NCI-H2171 treated with DMSO at 0.1 percent for 48 hours (cell line): ENCODE measurements at regions not wholly inside any gene's neighbourhood (a gene's known extent, or its start where the extent isn't known, plus 50 kb on each side); places are given as distances from the start of the nearest gene placed in this dataset.

Experiments used
- DNase-seq: peaks from one replicate; lab custom pipeline; 2025; lab: John Stamatoyannopoulos, UW

DNA sequence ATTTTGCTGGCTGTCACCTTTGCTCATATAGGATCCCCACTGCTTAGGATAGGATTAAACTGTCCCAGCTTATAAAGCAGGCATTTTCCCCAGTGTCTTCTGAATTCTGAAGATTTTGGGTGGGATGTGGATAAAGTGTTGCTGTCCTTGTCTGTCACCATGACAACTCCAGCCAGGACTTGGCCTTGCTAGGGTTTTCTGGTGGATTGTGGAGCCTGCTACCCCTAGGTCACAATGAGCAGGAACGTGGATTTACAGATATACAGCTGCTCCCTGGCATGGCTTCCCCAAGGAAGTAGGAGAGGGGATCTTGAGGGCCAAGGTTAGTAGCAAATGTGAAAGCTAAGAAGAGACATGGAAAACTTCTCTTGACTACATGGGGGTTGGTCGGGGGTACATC lies 220.7 kb downstream of the WDR11 start:
- DNase-seq: no peak

DNA sequence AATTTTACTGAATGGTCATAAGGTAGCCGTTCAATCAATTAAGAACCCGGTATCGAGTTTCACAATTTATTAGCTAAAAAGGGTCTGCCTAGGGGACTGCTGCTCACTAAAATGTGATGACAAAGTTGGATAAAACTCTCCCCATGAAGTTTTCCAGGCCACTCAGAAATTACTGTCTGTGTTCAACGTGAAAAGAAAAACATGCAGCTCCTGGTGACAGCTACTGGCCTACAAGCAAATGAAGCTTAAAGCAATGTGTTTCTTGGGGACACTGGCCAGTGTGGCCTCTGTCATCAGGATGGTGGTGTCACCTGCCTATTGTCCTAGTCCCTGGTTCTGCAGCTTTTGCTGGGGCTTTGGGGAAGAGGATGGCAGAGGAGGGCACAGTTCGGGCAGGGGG lies 222.6 kb downstream of the WDR11 start:
- no peak for DNase-seq

DNA sequence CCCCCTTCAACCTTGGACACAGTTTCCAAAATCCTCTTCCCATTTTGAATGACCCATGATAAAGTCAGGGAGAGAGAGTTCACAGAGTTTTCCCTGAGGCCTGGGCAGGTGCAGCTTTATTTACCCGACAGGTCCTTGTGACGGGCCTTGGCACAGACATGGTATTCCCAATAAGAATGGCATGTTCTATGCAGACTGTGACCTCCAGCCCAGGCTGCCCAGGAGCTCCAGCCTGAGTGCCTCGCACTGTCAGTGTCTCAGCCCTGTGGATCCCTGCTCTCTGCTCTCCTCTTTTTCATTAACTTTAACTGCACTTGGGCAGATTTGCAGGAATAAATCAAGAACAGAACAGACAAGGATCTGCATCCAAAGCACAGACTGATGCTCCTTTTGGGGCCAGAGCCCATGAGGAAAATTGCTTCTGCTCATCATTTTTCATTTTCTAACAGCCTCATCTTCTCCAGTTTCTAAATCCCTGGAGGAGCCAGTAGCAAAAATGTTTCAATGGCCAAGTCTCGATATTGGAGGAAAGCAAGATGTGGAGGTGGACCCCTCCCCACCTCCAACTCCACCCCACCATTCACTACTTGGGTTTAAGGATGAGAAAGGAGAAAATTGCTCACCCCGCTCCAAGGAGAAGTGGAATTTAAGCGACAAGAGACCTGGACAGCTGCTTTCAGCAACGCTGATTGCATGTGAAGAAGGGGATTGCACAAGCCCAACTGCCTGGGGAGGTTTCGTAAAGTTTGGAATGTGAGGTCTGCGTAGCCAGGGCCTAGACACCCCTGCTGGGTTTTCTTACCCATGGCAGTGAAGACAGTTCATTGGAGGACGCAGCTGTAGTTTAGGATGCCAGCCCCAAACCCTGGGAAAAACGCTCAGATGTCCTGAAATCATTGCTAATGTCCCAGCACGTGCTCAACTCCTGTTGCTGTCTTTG lies 225.9 kb downstream of the WDR11 start:
- no peak for DNase-seq

DNA sequence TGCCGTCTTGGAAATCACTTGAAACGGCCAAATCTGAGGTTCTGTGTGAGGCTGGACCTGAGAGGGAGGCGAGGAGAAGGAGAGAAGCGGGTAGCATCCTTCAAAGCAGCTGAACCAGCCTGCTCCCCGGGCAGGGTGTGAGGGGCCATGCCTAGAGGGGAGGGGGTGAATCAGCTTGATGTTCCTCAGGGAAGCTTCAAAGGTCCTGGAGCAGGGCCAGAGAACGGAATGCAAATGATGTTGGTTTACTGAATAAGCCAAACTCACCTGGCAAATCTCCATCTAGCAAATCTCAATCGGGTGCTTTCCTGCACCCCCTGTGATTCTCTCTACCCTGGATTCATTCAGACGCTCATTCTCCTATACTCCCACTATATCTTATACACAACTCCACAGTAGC lies 226.9 kb downstream of the WDR11 start:
- DNase-seq: no peak

DNA sequence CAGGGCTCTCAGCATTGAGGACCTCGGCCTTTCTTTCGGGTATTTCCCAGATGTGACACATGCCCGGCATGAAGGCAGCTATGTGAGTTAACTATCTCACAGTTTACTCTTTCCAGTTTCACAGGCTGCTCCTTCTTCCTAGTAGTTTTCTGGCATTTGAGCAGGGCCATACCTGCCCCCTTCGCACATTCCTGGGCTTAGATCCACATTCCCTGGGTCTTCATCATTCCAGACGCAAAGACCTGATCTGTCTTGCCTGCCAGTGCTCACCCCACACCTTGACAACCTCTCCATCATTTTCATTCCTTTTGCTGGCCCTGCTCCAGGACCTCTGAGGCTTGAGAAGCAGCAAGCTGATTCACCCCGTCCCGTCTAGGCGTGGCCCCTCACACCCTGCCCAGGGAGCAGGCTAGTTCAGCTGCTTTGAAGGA lies 227.5 kb downstream of the WDR11 start:
- DNase-seq: peak; percentile 15

DNA sequence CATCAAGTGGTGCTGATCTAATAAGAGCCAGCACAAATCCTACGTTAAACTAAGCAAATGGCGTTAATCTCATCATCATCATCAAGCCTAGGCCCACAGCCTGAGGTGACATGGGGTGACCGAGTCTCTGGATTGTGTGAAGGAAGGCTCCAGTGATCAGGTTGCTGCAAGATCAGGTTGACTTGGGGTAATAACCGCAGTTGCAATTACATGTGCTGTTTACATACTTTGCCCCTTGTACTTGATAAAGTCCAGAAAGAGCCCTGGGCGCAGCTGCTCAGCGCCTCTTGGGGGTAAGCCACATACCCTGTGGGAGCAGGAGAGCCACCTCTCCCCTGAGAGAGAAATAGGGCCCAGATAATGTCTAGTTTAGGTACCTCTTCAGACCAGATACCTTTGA lies 228.1 kb downstream of the WDR11 start:
- peak; percentile 30 for DNase-seq

DNA sequence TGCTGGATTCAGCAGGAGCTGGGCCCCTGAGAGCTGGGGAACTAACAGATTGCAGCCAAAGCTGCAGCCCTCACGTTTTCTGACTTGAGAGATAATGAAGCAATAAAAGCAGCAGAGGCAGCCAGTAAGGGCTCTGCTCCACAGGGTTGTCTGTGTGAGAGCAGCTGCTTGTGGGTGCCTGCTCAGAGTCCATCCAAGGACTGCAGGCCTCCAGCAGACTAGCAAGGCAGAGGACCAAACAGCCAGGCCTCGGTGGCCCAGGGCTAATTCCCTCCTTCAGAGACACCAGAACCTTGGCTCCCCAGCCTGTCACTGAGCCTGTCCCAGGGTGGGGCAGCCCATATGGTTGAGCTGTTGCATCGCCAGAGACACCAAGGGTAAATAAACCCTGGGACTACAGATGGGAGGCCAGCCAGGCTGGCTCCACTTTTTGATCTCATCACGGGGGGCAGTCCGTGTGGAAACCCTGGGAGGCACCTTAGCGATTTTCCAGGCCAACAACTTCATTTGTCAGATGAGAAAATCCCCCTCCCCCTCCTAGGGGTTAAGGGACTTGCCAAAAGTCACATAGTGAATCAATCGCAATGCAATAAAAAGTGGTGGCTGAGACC lies 229.2 kb downstream of the WDR11 start:
- DNase-seq: peak; percentile 89

DNA sequence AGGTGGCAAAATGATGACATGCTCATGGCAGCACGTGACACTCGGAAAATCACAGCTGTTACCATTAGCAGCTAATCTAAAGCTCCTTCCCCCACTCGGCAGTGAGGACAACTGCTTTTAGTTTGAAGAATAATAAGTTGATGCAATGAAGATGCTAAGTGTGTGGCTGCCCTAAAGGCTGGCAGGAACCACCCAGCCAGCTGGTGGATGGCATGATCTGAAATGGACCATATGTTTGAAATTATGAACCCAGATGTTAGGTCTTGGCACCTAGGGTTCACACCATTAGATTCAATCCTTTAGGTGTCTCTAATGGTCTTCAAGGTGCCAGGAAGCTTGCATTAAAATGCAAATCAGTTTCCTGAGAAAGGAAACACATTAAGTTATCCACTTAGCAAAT lies 230.1 kb downstream of the WDR11 start:
- DNase-seq: no peak

DNA sequence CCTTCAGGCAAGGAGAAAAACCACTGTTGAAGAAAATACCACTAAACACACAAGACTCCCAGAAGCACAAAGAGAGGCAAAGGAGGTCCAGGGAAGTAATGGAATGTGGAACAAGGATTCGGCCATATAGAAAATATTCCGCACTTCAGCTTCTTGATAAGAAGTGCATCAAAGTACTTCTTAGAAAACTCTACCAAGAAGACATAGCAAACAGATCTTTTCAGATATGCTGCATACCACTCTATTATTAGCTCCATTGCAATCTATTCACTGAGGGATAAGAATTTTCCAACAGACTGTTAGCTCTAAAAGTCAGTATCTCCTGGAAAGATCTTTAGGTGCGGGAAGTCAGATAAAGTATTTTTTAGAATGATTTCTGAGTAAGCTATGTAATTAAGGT lies 231.8 kb downstream of the WDR11 start:
- DNase-seq: no peak

DNA sequence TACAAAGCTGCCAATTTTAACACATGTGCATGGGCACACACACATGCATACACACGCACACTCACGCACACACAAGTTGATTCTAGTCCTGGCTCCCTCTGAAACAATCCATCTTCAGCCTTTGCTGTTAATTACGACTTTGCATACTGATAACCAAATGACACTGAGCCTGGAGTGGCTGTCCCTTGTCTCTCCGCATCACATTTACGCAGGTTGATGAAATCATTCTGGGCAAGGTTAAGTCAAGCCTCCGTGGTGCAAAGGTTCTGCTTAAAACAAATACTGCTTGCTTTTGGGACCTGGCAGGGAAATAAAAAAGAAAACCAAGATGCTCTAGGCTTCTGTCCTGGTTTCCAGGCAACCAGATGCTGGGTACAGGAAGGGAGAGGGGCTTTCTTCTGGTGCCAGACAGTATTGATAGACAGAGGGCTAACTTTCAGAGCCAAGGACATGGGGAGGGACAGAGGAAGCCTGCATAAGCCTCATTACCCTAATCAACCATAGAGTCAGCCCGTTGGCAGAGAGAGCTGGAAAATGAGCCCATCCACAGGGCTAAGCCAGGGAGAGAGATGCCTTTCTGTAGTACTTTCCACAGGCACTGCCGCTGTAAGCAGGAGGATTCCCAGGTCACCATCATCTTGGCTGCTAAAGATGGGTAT lies 233.0 kb downstream of the WDR11 start:
- no peak for DNase-seq

DNA sequence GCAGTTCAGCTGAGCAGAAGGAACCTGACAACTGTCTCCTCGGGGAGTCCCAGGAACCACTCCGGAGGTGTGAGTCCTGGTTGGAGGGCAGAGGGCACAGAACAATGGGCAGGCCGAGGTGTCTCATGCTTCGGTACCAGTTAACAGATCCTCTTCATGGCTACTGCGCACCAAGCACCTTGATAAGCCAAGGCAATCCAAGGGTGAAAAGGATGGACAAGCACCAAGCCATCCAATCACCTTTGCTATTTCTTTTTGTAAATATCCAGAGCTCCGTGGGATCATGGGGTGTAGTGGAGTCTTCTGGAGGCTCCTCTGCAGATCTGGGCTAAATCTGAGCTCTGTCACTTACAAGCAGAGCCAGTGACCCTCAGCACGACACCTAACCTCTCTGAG lies 233.5 kb downstream of the WDR11 start:
- DNase-seq: no peak

DNA sequence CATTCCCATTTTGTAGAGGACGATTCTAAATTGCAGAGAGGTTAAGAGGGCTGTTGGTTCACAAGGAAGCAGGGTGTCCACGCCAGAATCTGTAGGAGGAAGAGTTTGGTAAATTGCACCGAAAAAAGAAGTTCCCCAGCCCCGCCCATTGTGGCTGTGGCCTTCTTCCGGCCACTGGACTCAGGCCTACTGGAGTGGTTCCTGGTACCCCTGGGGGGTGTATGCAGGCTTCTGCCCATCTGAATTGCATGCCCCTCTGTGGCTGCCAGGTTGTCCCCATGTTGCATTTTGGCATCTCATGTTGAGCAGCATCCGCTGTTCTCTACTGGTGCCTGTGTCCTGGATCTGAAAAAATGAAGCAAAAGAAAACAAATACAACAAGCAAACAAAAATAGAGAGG lies 234.2 kb downstream of the WDR11 start:
- DNase-seq: no peak

DNA sequence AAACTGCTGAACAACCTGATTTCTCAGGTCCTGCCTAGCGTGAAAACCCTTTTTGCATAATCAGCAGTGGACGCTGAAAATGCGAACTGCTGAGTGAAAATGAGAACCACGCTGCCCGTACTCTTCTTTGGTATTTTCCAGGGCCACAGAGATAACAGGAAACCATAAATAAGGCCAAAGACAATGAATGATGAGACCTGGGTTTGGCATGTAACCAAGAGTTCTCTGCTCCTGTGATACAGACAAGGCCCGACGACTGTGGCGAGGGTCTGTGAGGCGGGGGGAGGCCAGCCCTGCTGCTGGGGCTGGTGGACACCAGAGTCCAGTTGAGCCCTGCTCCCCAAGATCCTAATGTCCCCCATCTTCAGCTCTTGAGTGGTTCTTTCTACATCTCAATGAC lies 236.0 kb downstream of the WDR11 start:
- no peak for DNase-seq

DNA sequence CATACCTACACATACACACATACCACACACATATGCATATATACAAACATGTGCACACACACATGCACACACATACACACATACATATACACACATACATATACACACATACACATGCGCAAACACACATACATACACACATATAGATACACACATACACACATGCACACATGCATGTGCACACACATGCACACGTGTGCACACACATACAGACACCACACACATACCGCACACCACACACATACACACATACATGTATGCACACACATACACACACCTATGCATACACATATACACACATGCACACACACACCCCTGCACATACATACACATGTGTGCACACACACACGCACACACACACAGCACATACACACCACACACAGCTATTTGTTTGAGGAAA lies 236.5 kb downstream of the WDR11 start:
- no peak for DNase-seq

DNA sequence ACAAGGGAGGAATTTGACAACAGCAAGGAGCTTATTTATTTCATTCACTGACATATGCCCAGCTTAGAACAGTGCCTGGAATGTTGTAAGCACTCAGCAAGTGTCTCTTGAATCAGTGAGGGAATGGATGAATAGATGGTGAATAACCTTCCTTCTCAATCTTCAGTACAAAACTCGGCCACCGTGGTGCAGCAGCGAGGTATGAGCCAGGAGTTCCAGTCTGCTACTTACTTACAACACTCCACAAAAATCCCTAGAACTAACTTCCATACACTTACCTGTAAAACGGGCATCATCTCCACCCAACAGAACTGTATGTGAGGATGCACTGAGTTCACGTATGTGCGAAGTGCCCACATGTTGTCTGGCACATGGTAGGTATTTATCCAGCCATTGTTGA lies 237.4 kb downstream of the WDR11 start:
- DNase-seq: peak; percentile 54

DNA sequence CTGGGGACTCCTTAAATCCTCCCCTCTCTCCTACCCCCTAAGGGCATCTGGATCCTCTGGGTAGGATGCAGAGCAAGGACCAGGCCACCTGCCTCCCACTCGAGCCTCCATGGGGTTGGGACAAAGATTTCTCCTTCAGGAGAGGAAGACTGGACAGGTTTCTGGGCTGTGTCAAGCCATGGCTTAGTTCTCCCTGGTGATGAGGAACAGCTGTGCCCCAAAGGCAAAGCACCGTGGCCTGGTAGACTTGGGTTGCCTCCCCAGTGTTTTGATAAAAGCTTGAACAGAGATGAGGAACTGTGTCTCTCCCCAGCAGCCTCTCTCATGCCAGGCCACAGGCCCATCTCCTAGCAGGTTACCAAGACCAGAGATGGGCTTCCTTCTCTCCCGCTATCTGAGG lies 238.3 kb downstream of the WDR11 start:
- no peak for DNase-seq

DNA sequence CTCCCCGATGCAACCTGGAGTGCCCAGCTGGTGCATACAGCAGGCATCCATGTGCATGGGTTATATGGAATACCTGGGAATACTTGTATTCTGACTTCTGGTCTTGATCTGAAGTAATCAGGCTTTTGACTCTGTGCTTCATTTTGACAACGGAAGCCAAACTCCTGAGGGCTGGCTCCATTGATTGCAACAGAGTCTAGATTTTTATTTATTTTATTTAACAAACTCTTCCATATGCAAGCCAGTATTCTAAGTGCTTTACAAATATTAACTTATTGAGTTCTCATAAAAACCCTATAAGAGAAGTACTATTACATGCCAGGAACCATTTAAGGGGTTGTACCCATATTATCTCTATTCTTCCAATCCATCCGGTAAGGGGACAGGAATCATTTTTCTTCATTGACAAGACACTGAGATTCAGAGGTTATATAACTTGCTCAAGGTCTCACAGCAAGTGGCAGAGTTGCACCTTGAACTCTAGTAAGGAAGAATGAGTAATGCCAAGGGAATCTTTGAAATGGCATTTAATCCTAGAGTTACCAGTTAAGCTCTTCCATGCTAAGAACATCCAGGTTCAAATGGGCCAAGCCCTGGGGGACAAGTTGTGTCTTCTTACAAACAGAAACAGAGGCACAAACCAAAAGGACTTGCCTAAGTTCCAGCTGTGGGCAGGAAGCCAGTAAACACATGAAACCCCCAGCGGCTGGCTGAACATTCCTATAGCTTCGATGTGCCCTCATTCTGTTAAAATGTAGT lies 241.0 kb downstream of the WDR11 start:
- DNase-seq: no peak

DNA sequence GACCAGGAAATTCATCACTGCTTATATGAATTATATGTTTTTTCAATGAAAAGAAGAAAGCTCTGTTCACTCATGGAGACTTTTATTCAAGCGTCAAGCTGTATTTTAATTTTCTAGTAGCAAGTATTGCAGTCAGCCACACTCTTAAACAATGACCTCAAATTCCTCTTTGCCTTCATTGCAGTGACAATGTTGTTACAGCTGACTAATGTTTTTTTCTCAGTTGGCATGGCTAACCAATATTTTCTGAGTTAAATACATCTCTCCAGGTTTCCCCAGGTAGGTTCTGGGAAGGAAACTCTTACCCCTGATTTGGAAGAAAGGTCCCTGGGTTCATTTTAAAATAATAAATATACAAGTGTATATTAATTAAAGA lies 241.5 kb downstream of the WDR11 start:
- no peak for DNase-seq

DNA sequence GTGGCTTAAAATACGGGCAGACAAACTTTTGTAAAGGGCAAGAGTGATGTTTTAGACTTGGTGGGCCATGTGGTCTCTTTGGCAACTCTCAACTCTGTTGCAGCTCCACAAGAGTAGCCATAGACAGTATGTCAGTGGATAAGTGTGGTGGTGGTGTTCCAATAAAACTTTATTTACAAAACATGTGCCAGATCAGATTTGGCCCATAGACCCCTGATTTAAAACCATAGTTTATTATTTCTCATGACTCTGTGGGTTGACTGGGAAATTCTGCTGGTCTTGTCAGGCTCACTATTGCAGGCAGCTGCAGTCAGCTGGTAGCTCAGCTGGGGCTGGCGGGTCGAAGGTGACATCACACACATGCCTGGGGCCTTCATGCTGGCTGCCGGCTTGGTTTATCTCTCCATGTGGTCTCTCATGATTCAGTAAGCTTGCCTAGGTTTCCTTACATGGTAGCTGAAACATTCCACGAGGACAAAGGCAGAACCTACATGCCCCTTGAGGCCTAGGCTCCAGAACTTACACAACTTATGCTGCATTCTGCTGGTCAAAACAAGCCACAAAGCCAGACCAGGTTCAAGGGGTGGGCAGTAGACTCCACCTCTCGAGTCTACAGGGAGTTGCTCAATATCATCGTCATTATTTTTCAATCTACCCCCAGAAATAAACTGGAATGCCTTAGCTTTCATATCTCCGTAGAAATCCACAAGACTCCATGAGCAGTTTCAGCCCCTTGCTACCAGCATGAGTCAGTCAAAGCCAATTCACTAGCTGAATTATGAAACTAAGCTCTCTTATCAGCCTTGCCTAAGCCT lies 245.7 kb downstream of the WDR11 start:
- no peak for DNase-seq

DNA sequence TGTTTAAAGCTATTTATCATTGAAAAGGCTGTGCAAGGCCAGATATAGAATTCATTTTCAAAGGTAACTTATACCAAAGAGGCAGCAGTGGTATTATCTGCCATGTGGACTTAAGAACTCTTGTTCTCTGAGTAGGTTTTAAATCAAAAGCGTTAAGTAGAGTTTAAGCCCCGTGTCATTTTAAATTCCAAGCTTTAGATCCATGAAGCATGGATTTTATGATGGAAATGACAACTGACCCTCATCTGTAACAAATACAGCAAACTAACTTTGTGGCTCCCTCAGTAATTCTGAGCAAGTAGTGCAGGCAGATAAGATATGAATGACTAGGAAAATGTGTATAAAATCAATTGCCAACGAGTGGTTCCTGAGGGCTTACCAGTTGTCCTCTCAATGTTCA lies 247.0 kb downstream of the WDR11 start:
- DNase-seq: no peak

DNA sequence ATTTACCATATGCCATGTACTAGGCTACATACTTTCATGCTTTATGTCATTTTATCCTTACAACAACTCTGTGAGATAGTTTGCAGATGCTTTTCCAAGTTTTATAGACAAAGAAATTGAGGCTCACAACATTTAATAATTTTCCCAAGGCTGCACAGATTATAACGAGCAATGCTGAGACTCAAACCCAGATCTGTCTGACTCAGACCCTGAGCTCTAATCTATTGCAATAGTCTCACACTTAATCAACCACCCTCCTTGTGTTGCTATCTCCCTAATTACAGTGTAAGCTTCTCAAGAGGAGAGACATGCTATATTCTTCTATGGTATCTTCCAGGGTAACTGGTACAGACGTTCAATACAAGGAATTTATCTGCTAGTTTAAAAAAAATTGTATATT lies 247.6 kb downstream of the WDR11 start:
- no peak for DNase-seq

DNA sequence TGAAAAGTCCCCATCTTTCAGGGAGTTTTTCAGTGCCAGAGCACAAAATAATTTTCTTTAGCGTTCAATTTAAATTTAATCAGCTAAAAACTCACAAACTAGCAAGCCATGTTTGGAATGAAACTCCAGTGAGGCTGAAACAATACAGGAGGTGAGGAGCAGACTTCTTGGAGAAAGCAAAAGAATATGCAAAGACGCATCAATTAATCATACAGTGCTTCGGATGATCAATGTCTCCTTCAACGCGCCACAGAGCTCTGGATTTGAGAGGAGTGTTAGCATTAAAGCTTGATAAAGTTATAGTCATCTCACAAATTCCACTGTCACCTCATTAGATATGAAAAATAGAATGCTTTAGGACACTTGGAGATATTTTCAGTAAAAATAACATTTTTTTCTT lies 248.0 kb downstream of the WDR11 start:
- no peak for DNase-seq
